ENCODE measurements at regions not wholly inside any gene's neighbourhood (a gene's known extent, or its start where the extent isn't known, plus 50 kb on each side); places are given as distances from the start of the nearest gene placed in this dataset.

- Histone ChIP-seq H3K27ac (no peak overlapping the region), H3K27me3 (no peaks in the 10 kb centered on the region), H3K4me3 (no peak overlapping the region), H3K36me3 (no peaks in the 10 kb centered on the region), H3K4me1 (no peaks in the 10 kb centered on the region), H3K9me3 (no peaks in the 10 kb centered on the region)
- no peak for TF ChIP-seq POLR2A (IDR thresholded peaks at IDR 0.05)
- no peak for TF ChIP-seq CTCF (IDR thresholded peaks at IDR 0.05)
- no peak for DNase-seq
Measured at GRCh38 chr3:67986706-67987105, 332.3 kb upstream of the SUCLG2 start.

GRCh38 chr3:67983166-67983565 lies 328.8 kb upstream of the SUCLG2 start:
- no peaks in the 10 kb centered on the region for H3K27me3 ChIP-seq
- H3K36me3 ChIP-seq: no peaks in the 10 kb centered on the region
- H3K27ac ChIP-seq: no peak overlapping the region
- H3K4me1 ChIP-seq: no peaks in the 10 kb centered on the region
- TF ChIP-seq CTCF (IDR thresholded peaks at IDR 0.05): no peak
- no peak for TF ChIP-seq POLR2A (IDR thresholded peaks at IDR 0.05)
- H3K4me3 ChIP-seq: no peak overlapping the region
- no peak for DNase-seq
- H3K9me3 ChIP-seq: no peaks in the 10 kb centered on the region

GRCh38 chr3:67981077-67981476 lies 326.7 kb upstream of the SUCLG2 start:
- H3K27me3 ChIP-seq: no peaks in the 10 kb centered on the region
- TF ChIP-seq CTCF (IDR thresholded peaks at IDR 0.05) (no peak), POLR2A (IDR thresholded peaks at IDR 0.05) (no peak)
- DNase-seq: no peak
- H3K9me3 ChIP-seq: no peaks in the 10 kb centered on the region
- H3K4me1 ChIP-seq: no peaks in the 10 kb centered on the region
- no peaks in the 10 kb centered on the region for H3K36me3 ChIP-seq
- no peak overlapping the region for H3K4me3 ChIP-seq
- no peak overlapping the region for H3K27ac ChIP-seq

- TF ChIP-seq CTCF (IDR thresholded peaks at IDR 0.05) (no peak), POLR2A (IDR thresholded peaks at IDR 0.05) (no peak)
- no peaks in the 10 kb centered on the region for H3K4me1 ChIP-seq
- H3K27ac ChIP-seq: no peak overlapping the region
- H3K36me3 ChIP-seq: no peaks in the 10 kb centered on the region
- no peak for DNase-seq
- H3K27me3 ChIP-seq: no peaks in the 10 kb centered on the region
- H3K9me3 ChIP-seq: no peaks in the 10 kb centered on the region
- no peak overlapping the region for H3K4me3 ChIP-seq
Measured at GRCh38 chr3:67979342-67979741, 324.9 kb upstream of the SUCLG2 start.

GRCh38 chr3:67977762-67978161 lies 323.4 kb upstream of the SUCLG2 start:
- no peak overlapping the region for H3K4me3 ChIP-seq
- DNase-seq: no peak
- H3K4me1 ChIP-seq: no peaks in the 10 kb centered on the region
- H3K9me3 ChIP-seq: no peaks in the 10 kb centered on the region
- TF ChIP-seq POLR2A (IDR thresholded peaks at IDR 0.05) (no peak), CTCF (IDR thresholded peaks at IDR 0.05) (no peak)
- H3K36me3 ChIP-seq: no peaks in the 10 kb centered on the region
- no peak overlapping the region for H3K27ac ChIP-seq
- no peaks in the 10 kb centered on the region for H3K27me3 ChIP-seq

GRCh38 chr3:67976663-67977062 lies 322.3 kb upstream of the SUCLG2 start:
- no peaks in the 10 kb centered on the region for H3K36me3 ChIP-seq
- H3K27ac ChIP-seq: no peak overlapping the region
- TF ChIP-seq CTCF (IDR thresholded peaks at IDR 0.05): no peak
- TF ChIP-seq POLR2A (IDR thresholded peaks at IDR 0.05): no peak
- H3K9me3 ChIP-seq: no peaks in the 10 kb centered on the region
- no peaks in the 10 kb centered on the region for H3K4me1 ChIP-seq
- no peak overlapping the region for H3K4me3 ChIP-seq
- H3K27me3 ChIP-seq: no peaks in the 10 kb centered on the region
- DNase-seq: no peak

Measured in Peyer's patch (tissue), 4 donors.